OCI-LY7 (cell line): ENCODE measurements at regions not wholly inside any gene's neighbourhood (a gene's known extent, or its start where the extent isn't known, plus 50 kb on each side); places are given as distances from the start of the nearest gene placed in this dataset.

Source experiments
- CTCF ChIP-seq: fragments of 200-600 bp; sonication (generic); conservative IDR thresholded peaks from 2 replicates; pipeline ENCODE4 v1.5.1; 2014; ENCODE audit warnings: mild to moderate bottlenecking, antibody characterized with exemption, low read length, moderate library complexity, mixed read lengths
- EZH2phosphoT487 ChIP-seq: fragments of 200-600 bp; sonication (generic); IDR thresholded peaks from 2 replicates; pipeline ENCODE4 v1.6.1; 2018; ENCODE audit warnings: low read depth, borderline replicate concordance, mild to moderate bottlenecking, mixed run types, antibody characterized with exemption, low read length, moderate library complexity, mixed read lengths

GRCh38 chr2:48845684-48846083, 90.2 kb upstream of the LHCGR start:
- TF ChIP-seq CTCF: no peak
- no peak for TF ChIP-seq EZH2phosphoT487
